ENCODE measurements at regions not wholly inside any gene's neighbourhood (a gene's known extent, or its start where the extent isn't known, plus 50 kb on each side); places are given as distances from the start of the nearest gene placed in this dataset.

- intact Hi-C loops (cut with micrococcal nuclease; ENCODE audit: unreplicated experiment) = no loop called here
- no peak overlapping the region for H3K27ac ChIP-seq
- H3F3A ChIP-seq (ENCODE audit: insufficient read depth, low read depth) = no peaks in the 10 kb centered on the region
- H3K9me2 ChIP-seq (ENCODE audit: insufficient read depth) = no peaks in the 10 kb centered on the region
- ChIA-PET CTCF (no interaction called here), POLR2A (ENCODE audit: unreplicated experiment) (no interaction called here)
- H3K9me3 ChIP-seq (ENCODE audit: insufficient read depth, low read depth) = no peaks in the 10 kb centered on the region
- H3K79me2 ChIP-seq (ENCODE audit: low read depth) = no peaks in the 10 kb centered on the region
- H3K4me2 ChIP-seq = no peak overlapping the region
- TF ChIP-seq CTCF (conservative IDR thresholded peaks at IDR 0.05) (no peak), EZH2 (IDR thresholded peaks at IDR 0.05; ENCODE audit: low read depth) (no peak)
- no peak overlapping the region for H3K4me3 ChIP-seq
- no TSS peak for BruUV-seq (replicated peaks)
- H2AFZ ChIP-seq = no peak overlapping the region
- no peaks in the 10 kb centered on the region for H3K4me1 ChIP-seq (replicated peaks; ENCODE audit: insufficient read depth)
- no peak for DNase-seq
- H3K27me3 ChIP-seq (ENCODE audit: insufficient read depth, low read depth) = no peaks in the 10 kb centered on the region
- no peaks in the 10 kb centered on the region for H4K20me1 ChIP-seq (ENCODE audit: insufficient read depth)
- no peaks in the 10 kb centered on the region for H3K36me3 ChIP-seq (ENCODE audit: low read depth)
Observed at GRCh38 chr10:113345826-113346624, 206.8 kb upstream of the HABP2 start.

GRCh38 chr10:113347508-113347907, 205.3 kb upstream of the HABP2 start:
- H3K4me2 ChIP-seq = no peak overlapping the region
- H3K27ac ChIP-seq = no peak overlapping the region
- H3K4me1 ChIP-seq (replicated peaks; ENCODE audit: insufficient read depth) = no peaks in the 10 kb centered on the region
- no peak for DNase-seq
- TF ChIP-seq EZH2 (IDR thresholded peaks at IDR 0.05; ENCODE audit: low read depth) (no peak), CTCF (conservative IDR thresholded peaks at IDR 0.05) (no peak)
- no peaks in the 10 kb centered on the region for H3K9me3 ChIP-seq (ENCODE audit: insufficient read depth, low read depth)
- no peaks in the 10 kb centered on the region for H3F3A ChIP-seq (ENCODE audit: insufficient read depth, low read depth)
- intact Hi-C loops (cut with micrococcal nuclease; ENCODE audit: unreplicated experiment) = no loop called here
- H3K4me3 ChIP-seq = no peak overlapping the region
- H3K36me3 ChIP-seq (ENCODE audit: low read depth) = no peaks in the 10 kb centered on the region
- POLR2A ChIA-PET (ENCODE audit: unreplicated experiment) = no interaction called here
- CTCF ChIA-PET = no interaction called here
- H2AFZ ChIP-seq = no peak overlapping the region
- no peaks in the 10 kb centered on the region for H3K9me2 ChIP-seq (ENCODE audit: insufficient read depth)
- H3K27me3 ChIP-seq (ENCODE audit: insufficient read depth, low read depth) = no peaks in the 10 kb centered on the region
- no TSS peak for BruUV-seq (replicated peaks)
- no peaks in the 10 kb centered on the region for H4K20me1 ChIP-seq (ENCODE audit: insufficient read depth)
- no peaks in the 10 kb centered on the region for H3K79me2 ChIP-seq (ENCODE audit: low read depth)

GRCh38 chr10:113348694-113349093, 204.2 kb upstream of the HABP2 start:
- Histone ChIP-seq H3K4me2 (no peak overlapping the region), H3F3A (ENCODE audit: insufficient read depth, low read depth) (no peaks in the 10 kb centered on the region), H4K20me1 (ENCODE audit: insufficient read depth) (no peaks in the 10 kb centered on the region), H3K9me3 (ENCODE audit: insufficient read depth, low read depth) (no peaks in the 10 kb centered on the region), H3K27ac (no peak overlapping the region), H3K4me3 (no peak overlapping the region), H3K36me3 (ENCODE audit: low read depth) (no peaks in the 10 kb centered on the region), H3K79me2 (ENCODE audit: low read depth) (no peaks in the 10 kb centered on the region), H2AFZ (no peak overlapping the region), H3K9me2 (ENCODE audit: insufficient read depth) (no peaks in the 10 kb centered on the region), H3K4me1 (replicated peaks; ENCODE audit: insufficient read depth) (no peaks in the 10 kb centered on the region), H3K27me3 (ENCODE audit: insufficient read depth, low read depth) (no peaks in the 10 kb centered on the region)
- intact Hi-C loops (cut with micrococcal nuclease; ENCODE audit: unreplicated experiment) = no loop called here
- no peak for TF ChIP-seq EZH2 (IDR thresholded peaks at IDR 0.05; ENCODE audit: low read depth)
- no peak for TF ChIP-seq CTCF (conservative IDR thresholded peaks at IDR 0.05)
- POLR2A ChIA-PET (ENCODE audit: unreplicated experiment) = no interaction called here
- no peak for DNase-seq
- CTCF ChIA-PET = no interaction called here
- no TSS peak for BruUV-seq (replicated peaks)

Data from PC-9 (cell line).